Endothelial cell of umbilical vein (primary cell): ENCODE measurements at regions not wholly inside any gene's neighbourhood (a gene's known extent, or its start where the extent isn't known, plus 50 kb on each side); places are given as distances from the start of the nearest gene placed in this dataset.

Source experiments
- BruUV-seq: library from RNA; stranded (reverse); fragments of 400-500 nt; replicated peaks from 2 replicates; lab custom pipeline; 2021; lab: Mats Ljungman, UMichigan
- CTCF ChIA-PET: fragments of 300-600, 350-600 bp; sonication (Branson Sonifier 250); formaldehyde crosslinking; loops from one replicate; lab custom pipeline; 2021; ENCODE audit warnings: antibody characterized with exemption, inconsistent platforms; lab: Charles Lee
- POLR2A ChIA-PET: fragments of 300-600, 350-600 bp; sonication (Branson Sonifier 250); formaldehyde crosslinking; loops from one replicate; lab custom pipeline; 2021; ENCODE audit warnings: antibody characterized with exemption, inconsistent platforms; lab: Charles Lee
- DNase-seq: peaks from one replicate; pipeline ENCODE4 v3.0.0-alpha.2; 2011; ENCODE audit warnings: low read depth, low spot score
- FAIRE-seq: peaks from 2 replicates; lab custom pipeline; 2011; peaks lifted over from hg19 to GRCh38; lab: Jason Lieb, UNC
- H2AFZ ChIP-seq: 2 replicates; pipeline ENCODE4 v1.6.0; 2012; ENCODE audit warnings: low read depth, low read length, control low read depth, inconsistent platforms
- H3K27ac ChIP-seq: 2 replicates; pipeline ENCODE4 v1.5.1; 2011; ENCODE audit warnings: low read depth, mild to moderate bottlenecking, control low read depth, low read length, moderate library complexity; ENCODE audit not compliant: insufficient read depth
- H3K27me3 ChIP-seq, 2 experiments: 2 replicates each; pipeline versions ENCODE4 v1.6.0 to v1.6.1; 2011; ENCODE audit warnings: low read length in 2 of 2, mixed read lengths in 1 of 2; ENCODE audit not compliant: control insufficient read depth in 2 of 2, insufficient read depth in 2 of 2
- H3K36me3 ChIP-seq, 2 experiments: 2 replicates in 1 of 2; 3 replicates in 1 of 2; pipeline ENCODE4 v1.5.1; 2011; ENCODE audit warnings: low read length in 2 of 2, mild to moderate bottlenecking in 1 of 2, moderate library complexity in 1 of 2; ENCODE audit not compliant: control insufficient read depth in 2 of 2, insufficient read depth in 2 of 2; ENCODE audit errors: extremely low read depth in 1 of 2
- H3K4me1 ChIP-seq: 3 replicates; pipeline ENCODE4 v1.5.1; 2011; ENCODE audit warnings: mild to moderate bottlenecking, low read length; ENCODE audit not compliant: control insufficient read depth, insufficient read depth; ENCODE audit errors: extremely low read depth
- H3K4me2 ChIP-seq: 2 replicates; pipeline ENCODE4 v1.6.1; 2011; ENCODE audit warnings: low read length, control low read depth, mixed read lengths; ENCODE audit not compliant: insufficient read depth
- H3K4me3 ChIP-seq, 3 experiments: fragments of 200-600 bp in 1 of 3; sonication (generic), shearing (Covaris generic) in 1 of 3; replicated peaks in 1 of 3; 2 replicates each; pipeline ENCODE4 v1.5.1; 2011 to 2016; ENCODE audit warnings: control low read depth in 3 of 3, low read length in 3 of 3, mild to moderate bottlenecking in 2 of 3, inconsistent platforms in 1 of 3, low read depth in 1 of 3, moderate library complexity in 1 of 3; ENCODE audit not compliant: insufficient read depth in 1 of 3
- H3K79me2 ChIP-seq: 2 replicates; pipeline ENCODE4 v1.6.0; 2012; ENCODE audit warnings: low read length, inconsistent platforms; ENCODE audit not compliant: control insufficient read depth, insufficient read depth
- H3K9ac ChIP-seq: replicated peaks from 2 replicates; pipeline ENCODE3; 2011; ENCODE audit warnings: low read length, control low read depth; ENCODE audit not compliant: insufficient read depth; ENCODE audit errors: extremely low read depth
- H3K9me1 ChIP-seq: replicated peaks from 3 replicates; pipeline ENCODE4 v1.6.0; 2011; ENCODE audit warnings: mild to moderate bottlenecking, low read length; ENCODE audit not compliant: control insufficient read depth, insufficient read depth; ENCODE audit errors: extremely low read depth
- H3K9me3 ChIP-seq: replicated peaks from 2 replicates; pipeline ENCODE4 v1.5.1; 2012; ENCODE audit warnings: low read length, inconsistent platforms; ENCODE audit not compliant: control insufficient read depth, insufficient read depth
- H4K20me1 ChIP-seq: replicated peaks from 2 replicates; pipeline ENCODE3; 2011; ENCODE audit warnings: mild to moderate bottlenecking, low read length; ENCODE audit not compliant: control insufficient read depth, insufficient read depth; ENCODE audit errors: extremely low read depth
- EZH2 ChIP-seq: IDR thresholded peaks from 2 replicates; pipeline ENCODE4 v1.6.1; 2012; ENCODE audit warnings: borderline replicate concordance, low read depth, mild to moderate bottlenecking, moderate library complexity, low read length, inconsistent platforms; ENCODE audit not compliant: severe bottlenecking
- FOS ChIP-seq: IDR thresholded peaks from 2 replicates; pipeline ENCODE4 v1.6.1; 2011; ENCODE audit warnings: mild to moderate bottlenecking, low read length, moderate library complexity, borderline replicate concordance; ENCODE audit not compliant: insufficient read depth
- GATA2 ChIP-seq: IDR thresholded peaks from 2 replicates; pipeline ENCODE4 v1.7.0; 2011; ENCODE audit warnings: low read depth, mild to moderate bottlenecking, moderate library complexity, mixed read lengths, low read length; ENCODE audit not compliant: insufficient read length, insufficient read depth
- JUN ChIP-seq: IDR thresholded peaks from 2 replicates; pipeline ENCODE4 v1.6.1; 2011; ENCODE audit warnings: borderline replicate concordance, low read depth; ENCODE audit not compliant: insufficient read length, insufficient read depth
- MYC ChIP-seq: IDR thresholded peaks from one replicate; pipeline ENCODE4 v1.6.1; 2011; ENCODE audit warnings: mild to moderate bottlenecking, low read depth, low read length
- POLR2A ChIP-seq: IDR thresholded peaks from 2 replicates; pipeline ENCODE4 v1.6.1; 2012; ENCODE audit warnings: low read depth, mild to moderate bottlenecking, control low read depth, low read length
- POLR2AphosphoS5 ChIP-seq: IDR thresholded peaks from 2 replicates; pipeline ENCODE4 v1.6.1; 2012; ENCODE audit warnings: low read depth, mild to moderate bottlenecking, control low read depth, low read length, moderate library complexity; ENCODE audit not compliant: insufficient read depth
- dilution Hi-C: fragments of 300-500 bp; cut with MboI; formaldehyde crosslinking; loops from one replicate; pipeline ENCODE4 v1.15.0; 2019; ENCODE audit warnings: low sequenced_read_pairs; ENCODE audit not compliant: extremely low pct_ligation_motif_present
- intact Hi-C: fragments of 100-400 bp; cut with micrococcal nuclease; formaldehyde crosslinking; loops from one replicate; pipeline ENCODE4 v1.10.0; 2022
- TF ChIP-seq, protein P1 (sequence below), 2 donors: IDR thresholded peaks; 1 replicate in 1 of 2; 2 replicates in 1 of 2; pipeline ENCODE4 v1.5.1; 2011; ENCODE audit warnings: low read length in 2 of 2, mild to moderate bottlenecking in 2 of 2, moderate library complexity in 2 of 2, control low read depth in 1 of 2, inconsistent platforms in 1 of 2, low read depth in 1 of 2; ENCODE audit not compliant: insufficient read depth in 1 of 2; ENCODE audit errors: extremely low read depth in 1 of 2
- TF ChIP-seq, protein P2 (sequence below): IDR thresholded peaks from 2 replicates; pipeline ENCODE4 v1.6.1; 2011; ENCODE audit not compliant: insufficient read depth, insufficient read length

- Histone ChIP-seq H3K27ac (no peak overlapping the region), H3K79me2 (no peaks in the 10 kb centered on the region), H3K9me3 (peaks cover 2% of the 10 kb centered on the region), H3K4me3 (no peak overlapping the region), H3K9me1 (no peaks in the 10 kb centered on the region), H3K36me3 (no peaks in the 10 kb centered on the region), H3K27me3 (no peaks in the 10 kb centered on the region), H4K20me1 (no peaks in the 10 kb centered on the region), H3K4me2 (no peak overlapping the region), H3K4me1 (no peaks in the 10 kb centered on the region), H3K9ac (no peak overlapping the region), H2AFZ (no peak overlapping the region)
- ChIA-PET CTCF (no interaction called here), POLR2A (no interaction called here)
- dilution Hi-C loops (no loop called here), intact Hi-C loops (no loop called here)
- TF ChIP-seq POLR2A (no peak), MYC (no peak), EZH2 (no peak), JUN (no peak), POLR2AphosphoS5 (no peak), GATA2 (no peak), FOS (no peak)
- TF ChIP-seq, protein P1, sequence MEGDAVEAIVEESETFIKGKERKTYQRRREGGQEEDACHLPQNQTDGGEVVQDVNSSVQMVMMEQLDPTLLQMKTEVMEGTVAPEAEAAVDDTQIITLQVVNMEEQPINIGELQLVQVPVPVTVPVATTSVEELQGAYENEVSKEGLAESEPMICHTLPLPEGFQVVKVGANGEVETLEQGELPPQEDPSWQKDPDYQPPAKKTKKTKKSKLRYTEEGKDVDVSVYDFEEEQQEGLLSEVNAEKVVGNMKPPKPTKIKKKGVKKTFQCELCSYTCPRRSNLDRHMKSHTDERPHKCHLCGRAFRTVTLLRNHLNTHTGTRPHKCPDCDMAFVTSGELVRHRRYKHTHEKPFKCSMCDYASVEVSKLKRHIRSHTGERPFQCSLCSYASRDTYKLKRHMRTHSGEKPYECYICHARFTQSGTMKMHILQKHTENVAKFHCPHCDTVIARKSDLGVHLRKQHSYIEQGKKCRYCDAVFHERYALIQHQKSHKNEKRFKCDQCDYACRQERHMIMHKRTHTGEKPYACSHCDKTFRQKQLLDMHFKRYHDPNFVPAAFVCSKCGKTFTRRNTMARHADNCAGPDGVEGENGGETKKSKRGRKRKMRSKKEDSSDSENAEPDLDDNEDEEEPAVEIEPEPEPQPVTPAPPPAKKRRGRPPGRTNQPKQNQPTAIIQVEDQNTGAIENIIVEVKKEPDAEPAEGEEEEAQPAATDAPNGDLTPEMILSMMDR (IDR thresholded peaks at IDR 0.05; ENCODE audit: extremely low read depth in 1 of 2, insufficient read depth in 1 of 2, low read depth in 1 of 2, low read length in 2 of 2) = no peak
- TF ChIP-seq, protein P2, sequence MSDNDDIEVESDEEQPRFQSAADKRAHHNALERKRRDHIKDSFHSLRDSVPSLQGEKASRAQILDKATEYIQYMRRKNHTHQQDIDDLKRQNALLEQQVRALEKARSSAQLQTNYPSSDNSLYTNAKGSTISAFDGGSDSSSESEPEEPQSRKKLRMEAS = no peak
- DNase-seq = no peak
- no peak for FAIRE-seq
- BruUV-seq = no TSS peak
Measured at GRCh38 chr4:27189683-27190082, 329.0 kb downstream of the STIM2 start.
